ENCODE measurements at regions not wholly inside any gene's neighbourhood (a gene's known extent, or its start where the extent isn't known, plus 50 kb on each side); places are given as distances from the start of the nearest gene placed in this dataset.

- H3K9me3 ChIP-seq (replicated peaks), result no peaks in the 10 kb centered on the region
- H3K4me1 ChIP-seq, result peaks cover 7% of the 10 kb centered on the region
- H3K27ac ChIP-seq (replicated peaks), result no peak overlapping the region
- no peak for DNase-seq
- no peaks in the 10 kb centered on the region for H3K36me3 ChIP-seq
- intact Hi-C loops (cut with micrococcal nuclease), result no loop called here
- TF ChIP-seq CTCF (IDR thresholded peaks at IDR 0.05; ENCODE audit: borderline replicate concordance), result no peak
- H3K27me3 ChIP-seq (ENCODE audit: low read depth), result no peaks in the 10 kb centered on the region
- H3K4me3 ChIP-seq, result no peak overlapping the region
Measured at GRCh38 chr5:135248801-135249231, 150.2 kb downstream of the MACROH2A1 start.

- intact Hi-C loops (cut with micrococcal nuclease), result no loop called here
- peaks cover 22% of the 10 kb centered on the region for H3K4me1 ChIP-seq
Measured at GRCh38 chr5:135246923-135247795, 151.9 kb downstream of the MACROH2A1 start.

GRCh38 chr5:135246605-135246922, 152.5 kb downstream of the MACROH2A1 start:
- intact Hi-C loops (cut with micrococcal nuclease), result no loop called here
- DNase-seq, result no peak
- no peak for TF ChIP-seq CTCF (IDR thresholded peaks at IDR 0.05; ENCODE audit: borderline replicate concordance)
- Histone ChIP-seq H3K27me3 (ENCODE audit: low read depth) (no peaks in the 10 kb centered on the region), H3K4me3 (no peak overlapping the region), H3K4me1 (peaks cover 28% of the 10 kb centered on the region), H3K27ac (replicated peaks) (no peak overlapping the region), H3K9me3 (replicated peaks) (no peaks in the 10 kb centered on the region), H3K36me3 (no peaks in the 10 kb centered on the region)

More at GRCh38 chr5:135246923-135247795, 151.9 kb downstream of the MACROH2A1 start:
- H3K27me3 ChIP-seq (ENCODE audit: low read depth), result no peaks in the 10 kb centered on the region
- no peaks in the 10 kb centered on the region for H3K9me3 ChIP-seq (replicated peaks)
- no peaks in the 10 kb centered on the region for H3K36me3 ChIP-seq
- DNase-seq, result no peak
- H3K4me3 ChIP-seq, result no peak overlapping the region
- TF ChIP-seq CTCF (IDR thresholded peaks at IDR 0.05; ENCODE audit: borderline replicate concordance), result no peak
- no peak overlapping the region for H3K27ac ChIP-seq (replicated peaks)

- Histone ChIP-seq H3K36me3 (no peaks in the 10 kb centered on the region), H3K4me1 (peaks cover 30% of the 10 kb centered on the region), H3K27ac (replicated peaks) (no peak overlapping the region), H3K4me3 (no peak overlapping the region), H3K9me3 (replicated peaks) (no peaks in the 10 kb centered on the region), H3K27me3 (ENCODE audit: low read depth) (no peaks in the 10 kb centered on the region)
- no peak for DNase-seq
- intact Hi-C loops (cut with micrococcal nuclease), result no loop called here
- no peak for TF ChIP-seq CTCF (IDR thresholded peaks at IDR 0.05; ENCODE audit: borderline replicate concordance)
Measured at GRCh38 chr5:135245521-135246499, 153.2 kb downstream of the MACROH2A1 start.

- intact Hi-C loops (cut with micrococcal nuclease), result no loop called here
- Histone ChIP-seq H3K36me3 (no peaks in the 10 kb centered on the region), H3K4me3 (no peak overlapping the region), H3K27me3 (ENCODE audit: low read depth) (no peaks in the 10 kb centered on the region), H3K4me1 (peaks cover 38% of the 10 kb centered on the region), H3K9me3 (replicated peaks) (no peaks in the 10 kb centered on the region), H3K27ac (replicated peaks) (no peak overlapping the region)
- no peak for DNase-seq
- TF ChIP-seq CTCF (IDR thresholded peaks at IDR 0.05; ENCODE audit: borderline replicate concordance), result no peak
Measured at GRCh38 chr5:135244620-135245021, 154.4 kb downstream of the MACROH2A1 start.

All from left ventricle myocardium inferior (tissue), 1 donor.